ENCODE measurements at regions not wholly inside any gene's neighbourhood (a gene's known extent, or its start where the extent isn't known, plus 50 kb on each side); places are given as distances from the start of the nearest gene placed in this dataset.
"Not testable (repeated sequence)": the region's sequence is repeated elsewhere in the genome, so short reads cannot be mapped to it uniquely, and the experiment has no call there.

GRCh38 chr9:73294336-73294735 is 142.7 kb downstream of the ANXA1 start:
- no peak overlapping the region for H3K4me2 ChIP-seq (ENCODE audit: low read length)
- no peak overlapping the region for H3K27ac ChIP-seq (ENCODE audit: low read depth, low read length, poor library complexity, severe bottlenecking)
- no peaks in the 10 kb centered on the region for H3K9me2 ChIP-seq (ENCODE audit: low read depth, low read length)
- no peaks in the 10 kb centered on the region for H3K4me1 ChIP-seq (ENCODE audit: insufficient read depth, low read length, severe bottlenecking)
- H3K27me3 ChIP-seq (ENCODE audit: insufficient read depth, low read length) = no peaks in the 10 kb centered on the region
- no peak overlapping the region for H2AFZ ChIP-seq (ENCODE audit: low read length)
- H3K9me3 ChIP-seq (ENCODE audit: low read length) = no peaks in the 10 kb centered on the region
- H3K36me3 ChIP-seq (ENCODE audit: insufficient read depth, low read length) = no peaks in the 10 kb centered on the region
- H3F3A ChIP-seq (ENCODE audit: insufficient read depth, low read length) = no peaks in the 10 kb centered on the region
- no peak overlapping the region for H3K9ac ChIP-seq (ENCODE audit: low read length)
- H3K4me3 ChIP-seq (ENCODE audit: low read depth, low read length, poor library complexity, severe bottlenecking) = no peak overlapping the region
- no peak for TF ChIP-seq CTCF (IDR thresholded peaks at IDR 0.05; ENCODE audit: low read length)
- TF ChIP-seq EZH2 (IDR thresholded peaks at IDR 0.05; ENCODE audit: borderline replicate concordance, low read length) = no peak
- no peaks in the 10 kb centered on the region for H3K79me2 ChIP-seq (ENCODE audit: insufficient read depth, low read length)
- no peaks in the 10 kb centered on the region for H4K20me1 ChIP-seq (ENCODE audit: insufficient read depth, low read length)

- Histone ChIP-seq H3K9ac (ENCODE audit: low read length) (no peak overlapping the region), H2AFZ (ENCODE audit: low read length) (no peak overlapping the region), H3K36me3 (ENCODE audit: insufficient read depth, low read length) (no peaks in the 10 kb centered on the region), H3F3A (ENCODE audit: insufficient read depth, low read length) (no peaks in the 10 kb centered on the region), H3K27me3 (ENCODE audit: insufficient read depth, low read length) (no peaks in the 10 kb centered on the region), H3K9me3 (ENCODE audit: low read length) (no peaks in the 10 kb centered on the region), H3K27ac (ENCODE audit: low read depth, low read length, poor library complexity, severe bottlenecking) (no peak overlapping the region), H4K20me1 (ENCODE audit: insufficient read depth, low read length) (no peaks in the 10 kb centered on the region), H3K79me2 (ENCODE audit: insufficient read depth, low read length) (no peaks in the 10 kb centered on the region), H3K4me2 (ENCODE audit: low read length) (no peak overlapping the region), H3K4me3 (ENCODE audit: low read depth, low read length, poor library complexity, severe bottlenecking) (no peak overlapping the region), H3K4me1 (ENCODE audit: insufficient read depth, low read length, severe bottlenecking) (no peaks in the 10 kb centered on the region), H3K9me2 (ENCODE audit: low read depth, low read length) (no peaks in the 10 kb centered on the region)
- TF ChIP-seq EZH2 (IDR thresholded peaks at IDR 0.05; ENCODE audit: borderline replicate concordance, low read length) (no peak), CTCF (IDR thresholded peaks at IDR 0.05; ENCODE audit: low read length) (no peak)
Observed at GRCh38 chr9:73325983-73326382, 174.3 kb downstream of the ANXA1 start.

- Histone ChIP-seq H3K79me2 (ENCODE audit: insufficient read depth, low read length) (no peaks in the 10 kb centered on the region), H3K9me3 (ENCODE audit: low read length) (no peaks in the 10 kb centered on the region), H3F3A (ENCODE audit: insufficient read depth, low read length) (no peaks in the 10 kb centered on the region), H3K4me1 (ENCODE audit: insufficient read depth, low read length, severe bottlenecking) (no peaks in the 10 kb centered on the region), H3K36me3 (ENCODE audit: insufficient read depth, low read length) (no peaks in the 10 kb centered on the region), H4K20me1 (ENCODE audit: insufficient read depth, low read length) (no peaks in the 10 kb centered on the region), H2AFZ (ENCODE audit: low read length) (no peak overlapping the region), H3K4me3 (ENCODE audit: low read depth, low read length, poor library complexity, severe bottlenecking) (no peak overlapping the region), H3K9ac (ENCODE audit: low read length) (no peak overlapping the region), H3K27me3 (ENCODE audit: insufficient read depth, low read length) (no peaks in the 10 kb centered on the region), H3K27ac (ENCODE audit: low read depth, low read length, poor library complexity, severe bottlenecking) (no peak overlapping the region), H3K9me2 (ENCODE audit: low read depth, low read length) (no peaks in the 10 kb centered on the region), H3K4me2 (ENCODE audit: low read length) (no peak overlapping the region)
- TF ChIP-seq EZH2 (IDR thresholded peaks at IDR 0.05; ENCODE audit: borderline replicate concordance, low read length) = no peak
- TF ChIP-seq CTCF (IDR thresholded peaks at IDR 0.05; ENCODE audit: low read length) = no peak
Observed at GRCh38 chr9:73327149-73327548, 175.5 kb downstream of the ANXA1 start.

GRCh38 chr9:73337182-73337581 is 185.5 kb downstream of the ANXA1 start:
- H3K4me3 ChIP-seq (ENCODE audit: low read depth, low read length, poor library complexity, severe bottlenecking); H3K4me1 ChIP-seq (ENCODE audit: insufficient read depth, low read length, severe bottlenecking); H3K27ac ChIP-seq (ENCODE audit: low read depth, low read length, poor library complexity, severe bottlenecking); H2AFZ ChIP-seq (ENCODE audit: low read length); H3K9me2 ChIP-seq (ENCODE audit: low read depth, low read length); H3K36me3 ChIP-seq (ENCODE audit: insufficient read depth, low read length); H3K9me3 ChIP-seq (ENCODE audit: low read length); H4K20me1 ChIP-seq (ENCODE audit: insufficient read depth, low read length); H3K4me2 ChIP-seq (ENCODE audit: low read length); H3K9ac ChIP-seq (ENCODE audit: low read length); H3F3A ChIP-seq (ENCODE audit: insufficient read depth, low read length); H3K79me2 ChIP-seq (ENCODE audit: insufficient read depth, low read length); H3K27me3 ChIP-seq (ENCODE audit: insufficient read depth, low read length): not testable (repeated sequence)
